ENCODE measurements at regions not wholly inside any gene's neighbourhood (a gene's known extent, or its start where the extent isn't known, plus 50 kb on each side); places are given as distances from the start of the nearest gene placed in this dataset.
"Not testable (repeated sequence)": the region's sequence is repeated elsewhere in the genome, so short reads cannot be mapped to it uniquely, and the experiment has no call there.

GRCh38 chr12:102305486-102305885 is 107.9 kb upstream of the PMCH start:
- Mint-ChIP-seq H3K27me3 (ENCODE audit: unreplicated experiment) (no peaks in the 10 kb centered on the region), H3K36me3 (ENCODE audit: low read depth, unreplicated experiment) (no peaks in the 10 kb centered on the region), H3K27ac (ENCODE audit: unreplicated experiment) (no peak overlapping the region), H3K4me1 (ENCODE audit: unreplicated experiment) (no peaks in the 10 kb centered on the region), H3K4me3 (ENCODE audit: unreplicated experiment) (no peak overlapping the region), H3K9me3 (ENCODE audit: unreplicated experiment) (no peaks in the 10 kb centered on the region)
- DNase-seq (ENCODE audit: low spot score): no peak
- no peak for TF ChIP-seq CTCF (IDR thresholded peaks at IDR 0.05; ENCODE audit: unreplicated experiment)

- DNase-seq (ENCODE audit: low spot score); H3K36me3 Mint-ChIP-seq (ENCODE audit: low read depth, unreplicated experiment); H3K4me3 Mint-ChIP-seq (ENCODE audit: unreplicated experiment); H3K4me1 Mint-ChIP-seq (ENCODE audit: unreplicated experiment); H3K27ac Mint-ChIP-seq (ENCODE audit: unreplicated experiment); H3K9me3 Mint-ChIP-seq (ENCODE audit: unreplicated experiment); H3K27me3 Mint-ChIP-seq (ENCODE audit: unreplicated experiment): not testable (repeated sequence)
Observed at GRCh38 chr12:102304667-102305066, 107.0 kb upstream of the PMCH start.

- Mint-ChIP-seq H3K27ac (ENCODE audit: unreplicated experiment) (no peak overlapping the region), H3K4me3 (ENCODE audit: unreplicated experiment) (no peak overlapping the region), H3K4me1 (ENCODE audit: unreplicated experiment) (no peaks in the 10 kb centered on the region), H3K9me3 (ENCODE audit: unreplicated experiment) (no peaks in the 10 kb centered on the region), H3K36me3 (ENCODE audit: low read depth, unreplicated experiment) (no peaks in the 10 kb centered on the region), H3K27me3 (ENCODE audit: unreplicated experiment) (no peaks in the 10 kb centered on the region)
- DNase-seq (ENCODE audit: low spot score): no peak
- TF ChIP-seq CTCF (IDR thresholded peaks at IDR 0.05; ENCODE audit: unreplicated experiment): no peak
Observed at GRCh38 chr12:102302553-102302952, 104.9 kb upstream of the PMCH start.

GRCh38 chr12:102301547-102301946 is 103.9 kb upstream of the PMCH start:
- Mint-ChIP-seq H3K27me3 (ENCODE audit: unreplicated experiment) (no peaks in the 10 kb centered on the region), H3K27ac (ENCODE audit: unreplicated experiment) (no peak overlapping the region), H3K4me3 (ENCODE audit: unreplicated experiment) (no peak overlapping the region), H3K9me3 (ENCODE audit: unreplicated experiment) (no peaks in the 10 kb centered on the region), H3K4me1 (ENCODE audit: unreplicated experiment) (no peaks in the 10 kb centered on the region), H3K36me3 (ENCODE audit: low read depth, unreplicated experiment) (no peaks in the 10 kb centered on the region)
- no peak for TF ChIP-seq CTCF (IDR thresholded peaks at IDR 0.05; ENCODE audit: unreplicated experiment)
- no peak for DNase-seq (ENCODE audit: low spot score)

GRCh38 chr12:102300824-102301461 is 103.3 kb upstream of the PMCH start:
- no peak overlapping the region for H3K27ac Mint-ChIP-seq (ENCODE audit: unreplicated experiment)

More at GRCh38 chr12:102300824-102301461, 103.3 kb upstream of the PMCH start:
- no peak for TF ChIP-seq CTCF (IDR thresholded peaks at IDR 0.05; ENCODE audit: unreplicated experiment)
- Mint-ChIP-seq H3K4me3 (ENCODE audit: unreplicated experiment) (no peak overlapping the region), H3K36me3 (ENCODE audit: low read depth, unreplicated experiment) (no peaks in the 10 kb centered on the region), H3K4me1 (ENCODE audit: unreplicated experiment) (no peaks in the 10 kb centered on the region), H3K27me3 (ENCODE audit: unreplicated experiment) (no peaks in the 10 kb centered on the region), H3K9me3 (ENCODE audit: unreplicated experiment) (no peaks in the 10 kb centered on the region)
- peak; percentile 7 for DNase-seq (ENCODE audit: low spot score)
